ENCODE measurements at regions not wholly inside any gene's neighbourhood (a gene's known extent, or its start where the extent isn't known, plus 50 kb on each side); places are given as distances from the start of the nearest gene placed in this dataset.
"Not testable (repeated sequence)": the region's sequence is repeated elsewhere in the genome, so short reads cannot be mapped to it uniquely, and the experiment has no call there.

- Histone ChIP-seq H3K18ac (ENCODE audit: insufficient read length, low read depth, low read length) (no peak overlapping the region), H3K14ac (ENCODE audit: insufficient read depth, low read length) (no peak overlapping the region), H4K5ac (ENCODE audit: insufficient read length, low read depth, low read length) (no peak overlapping the region), H3K4ac (ENCODE audit: low read depth, low read length) (no peak overlapping the region), H4K20me1 (ENCODE audit: control insufficient read depth, insufficient read depth, insufficient read length) (no peaks in the 10 kb centered on the region), H3T11ph (ENCODE audit: low read length) (no peak overlapping the region), H2BK15ac (ENCODE audit: low read depth, low read length) (no peak overlapping the region), H4K91ac (ENCODE audit: insufficient read length, low read depth, low read length) (no peak overlapping the region), H3K4me2 (ENCODE audit: insufficient read depth, insufficient read length, low read length) (no peak overlapping the region), H2BK120ac (ENCODE audit: low read depth, low read length, poor library complexity, severe bottlenecking) (no peak overlapping the region), H2BK5ac (ENCODE audit: insufficient read length, low read length) (no peak overlapping the region), H3K79me1 (ENCODE audit: insufficient read depth, low read depth, low read length, poor library complexity, severe bottlenecking) (no peaks in the 10 kb centered on the region), H3K27me3 (ENCODE audit: insufficient read depth, low read length) (no peaks in the 10 kb centered on the region), H3K23me2 (ENCODE audit: insufficient read length, low read depth, low read length, poor library complexity, severe bottlenecking) (no peaks in the 10 kb centered on the region), H2AK5ac (ENCODE audit: insufficient read length, low read length) (no peak overlapping the region), H3K27ac (ENCODE audit: insufficient read length, low read depth, low read length) (no peak overlapping the region), H3K9me3 (ENCODE audit: control insufficient read depth, low read depth, low read length) (no peaks in the 10 kb centered on the region), H3K79me2 (ENCODE audit: insufficient read depth, low read length) (no peaks in the 10 kb centered on the region), H2BK12ac (ENCODE audit: insufficient read length, low read depth, low read length) (no peak overlapping the region), H2AFZ (ENCODE audit: low read length) (no peak overlapping the region), H3K4me1 (ENCODE audit: insufficient read depth, low read length) (no peaks in the 10 kb centered on the region), H2BK20ac (ENCODE audit: low read depth, low read length, poor library complexity, severe bottlenecking) (no peak overlapping the region), H3K9ac (ENCODE audit: extremely low read depth, insufficient read length, low read length) (no peak overlapping the region), H4K8ac (replicated peaks; ENCODE audit: insufficient read length, low read depth, low read length) (no peak overlapping the region), H3K56ac (ENCODE audit: insufficient read length, low read depth, low read length) (no peak overlapping the region), H3K23ac (ENCODE audit: insufficient read length, low read depth, low read length) (no peak overlapping the region)
- Mint-ChIP-seq H3K27ac (no peak overlapping the region), H3K4me3 (no peak overlapping the region), H3K4me1 (no peaks in the 10 kb centered on the region), H3K27me3 (ENCODE audit: low read depth) (no peaks in the 10 kb centered on the region), H3K36me3 (ENCODE audit: insufficient read depth in 1 of 3, low read depth in 3 of 3) (no peaks in the 10 kb centered on the region), H3K9me3 (no peaks in the 10 kb centered on the region)
- no CpG with 5 or more reads among the region's 1 CpG for WGBS (ENCODE audit: extremely low coverage, insufficient read length, low lambda C conversion rate)
- DNase-seq, result no peak
- no peak for TF ChIP-seq CTCF (conservative IDR thresholded peaks at IDR 0.05)
These were observed 101.0 kb downstream of the KLRB1 start for GRCh38 chr12:9506746-9507145.

DNA sequence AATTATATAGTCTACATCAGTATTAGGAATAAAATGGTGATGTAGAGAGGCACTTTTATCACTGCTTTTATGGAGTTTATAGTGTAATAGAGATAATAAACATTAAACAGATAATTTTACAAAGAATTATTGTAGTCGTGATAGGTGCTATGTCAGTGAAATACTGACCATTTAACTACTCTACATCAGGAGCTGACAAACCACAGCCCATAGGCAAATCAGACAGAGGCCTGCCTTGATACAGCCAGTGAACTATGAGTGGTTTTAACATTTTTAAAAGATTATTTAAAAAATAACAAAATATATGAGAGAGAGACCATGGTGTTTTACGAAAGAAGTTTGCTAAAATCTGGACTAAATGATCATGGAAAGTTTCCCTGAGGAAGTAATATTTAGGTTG, 104.3 kb downstream of the KLRB1 start:
- not testable (repeated sequence) for H2BK5ac ChIP-seq (ENCODE audit: insufficient read length, low read length); H3K79me2 ChIP-seq (ENCODE audit: insufficient read depth, low read length); H3K9me3 Mint-ChIP-seq; H3K18ac ChIP-seq (ENCODE audit: insufficient read length, low read depth, low read length); H3K9ac ChIP-seq (ENCODE audit: extremely low read depth, insufficient read length, low read length); H3K14ac ChIP-seq (ENCODE audit: insufficient read depth, low read length); H3K4me1 ChIP-seq (ENCODE audit: insufficient read depth, low read length); H3K4me3 Mint-ChIP-seq; H2BK12ac ChIP-seq (ENCODE audit: insufficient read length, low read depth, low read length); H3K4me1 Mint-ChIP-seq; H2AFZ ChIP-seq (ENCODE audit: low read length); H3K23ac ChIP-seq (ENCODE audit: insufficient read length, low read depth, low read length); H3K27ac ChIP-seq (ENCODE audit: insufficient read length, low read depth, low read length); H4K91ac ChIP-seq (ENCODE audit: insufficient read length, low read depth, low read length); H3K4ac ChIP-seq (ENCODE audit: low read depth, low read length); H3T11ph ChIP-seq (ENCODE audit: low read length); DNase-seq; H3K36me3 Mint-ChIP-seq (ENCODE audit: insufficient read depth in 1 of 3, low read depth in 3 of 3); H3K27ac Mint-ChIP-seq; H3K27me3 Mint-ChIP-seq (ENCODE audit: low read depth); H2AK5ac ChIP-seq (ENCODE audit: insufficient read length, low read length); H3K56ac ChIP-seq (ENCODE audit: insufficient read length, low read depth, low read length); H2BK15ac ChIP-seq (ENCODE audit: low read depth, low read length); H4K20me1 ChIP-seq (ENCODE audit: control insufficient read depth, insufficient read depth, insufficient read length); H2BK120ac ChIP-seq (ENCODE audit: low read depth, low read length, poor library complexity, severe bottlenecking); H3K9me3 ChIP-seq (ENCODE audit: control insufficient read depth, low read depth, low read length); H3K27me3 ChIP-seq (ENCODE audit: insufficient read depth, low read length); H4K8ac ChIP-seq (replicated peaks; ENCODE audit: insufficient read length, low read depth, low read length); H2BK20ac ChIP-seq (ENCODE audit: low read depth, low read length, poor library complexity, severe bottlenecking); H3K79me1 ChIP-seq (ENCODE audit: insufficient read depth, low read depth, low read length, poor library complexity, severe bottlenecking); H3K4me2 ChIP-seq (ENCODE audit: insufficient read depth, insufficient read length, low read length); H4K5ac ChIP-seq (ENCODE audit: insufficient read length, low read depth, low read length); H3K23me2 ChIP-seq (ENCODE audit: insufficient read length, low read depth, low read length, poor library complexity, severe bottlenecking)
- WGBS (ENCODE audit: extremely low coverage, insufficient read length, low lambda C conversion rate), result no CpG with 5 or more reads among the region's 2 CpGs

Data from H9 (cell line).